SK-N-SH treated with all-trans-retinoic acid at 6 μM for 48 hours (cell line): ENCODE measurements at regions not wholly inside any gene's neighbourhood (a gene's known extent, or its start where the extent isn't known, plus 50 kb on each side); places are given as distances from the start of the nearest gene placed in this dataset.
"Not testable (repeated sequence)": the region's sequence is repeated elsewhere in the genome, so short reads cannot be mapped to it uniquely, and the experiment has no call there.

Experiments used
- ATAC-seq: fragments of 200-7000 bp; cut with Tn5 transposase; 3 replicates; pipeline ENCODE4 v1.9.1; 2020; ENCODE audit warnings: mild to moderate bottlenecking, moderate library complexity
- ARNTL ChIP-seq: fragments of 450-650 bp; formaldehyde crosslinking; IDR thresholded peaks from 2 replicates; pipeline ENCODE4 v1.5.0; 2020; ENCODE audit warnings: low read depth, mild to moderate bottlenecking, moderate library complexity, borderline replicate concordance
- BACH2 ChIP-seq: fragments of 250-450 bp; sonication (Bioruptor Pico); IDR thresholded peaks from 2 replicates; pipeline ENCODE4 v1.9.0; 2021; ENCODE audit warnings: mild to moderate bottlenecking, borderline replicate concordance
- CREB5 ChIP-seq: fragments of 250-450 bp; sonication (Bioruptor Pico); IDR thresholded peaks from 2 replicates; pipeline ENCODE4 v1.5.1; 2020; ENCODE audit warnings: low read depth, mild to moderate bottlenecking, moderate library complexity
- CSDC2 ChIP-seq: fragments of 250-450 bp; sonication (Bioruptor Pico); IDR thresholded peaks from 2 replicates; pipeline ENCODE4 v1.5.0; 2020; ENCODE audit warnings: mild to moderate bottlenecking, moderate library complexity
- GLIS3 ChIP-seq: fragments of 250-450 bp; sonication (Bioruptor Pico); IDR thresholded peaks from 2 replicates; pipeline ENCODE4 v1.5.0; 2020; ENCODE audit warnings: mild to moderate bottlenecking, moderate library complexity
- OSR1 ChIP-seq: fragments of 250-450 bp; sonication (Bioruptor Pico); IDR thresholded peaks from 2 replicates; pipeline ENCODE4 v1.8.0; 2022; ENCODE audit warnings: moderate library complexity, mild to moderate bottlenecking, inconsistent platforms
- POU6F1 ChIP-seq: fragments of 250-450 bp; sonication (Bioruptor Pico); IDR thresholded peaks from 2 replicates; pipeline ENCODE4 v1.8.0; 2021; ENCODE audit warnings: low read depth, mild to moderate bottlenecking, moderate library complexity, borderline replicate concordance
- PPARA ChIP-seq: fragments of 250-450 bp; sonication (Bioruptor Pico); IDR thresholded peaks from 2 replicates; pipeline ENCODE4 v1.5.0; 2020; ENCODE audit warnings: mild to moderate bottlenecking, borderline replicate concordance
- RARB ChIP-seq: fragments of 250-450 bp; sonication (Bioruptor Pico); IDR thresholded peaks from 2 replicates; pipeline ENCODE4 v1.8.0; 2021; ENCODE audit warnings: mild to moderate bottlenecking, moderate library complexity
- SNAI2 ChIP-seq: fragments of 250-450 bp; sonication (Bioruptor Pico); IDR thresholded peaks from 2 replicates; pipeline ENCODE4 v1.5.0; 2020; ENCODE audit warnings: mild to moderate bottlenecking, moderate library complexity
- TCF4 ChIP-seq: fragments of 250-450 bp; sonication (Bioruptor Pico); IDR thresholded peaks from 2 replicates; pipeline ENCODE4 v1.8.0; 2021; ENCODE audit warnings: mild to moderate bottlenecking, moderate library complexity, borderline replicate concordance
- TOX ChIP-seq: fragments of 250-450 bp; sonication (Bioruptor Pico); IDR thresholded peaks from 2 replicates; pipeline ENCODE4 v1.8.0; 2021; ENCODE audit warnings: mild to moderate bottlenecking, moderate library complexity, borderline replicate concordance
- TSHZ2 ChIP-seq: fragments of 250-450 bp; sonication (Bioruptor Pico); IDR thresholded peaks from 2 replicates; pipeline ENCODE4 v1.5.0; 2020; ENCODE audit warnings: mild to moderate bottlenecking, moderate library complexity
- ZC3H10 ChIP-seq: fragments of 250-450 bp; sonication (Bioruptor Pico); IDR thresholded peaks from 2 replicates; pipeline ENCODE4 v1.5.1; 2021; ENCODE audit warnings: mild to moderate bottlenecking, moderate library complexity
- ZFP3 ChIP-seq: fragments of 250-450 bp; sonication (Bioruptor Pico); IDR thresholded peaks from 2 replicates; pipeline ENCODE4 v1.5.0; 2020; ENCODE audit warnings: mild to moderate bottlenecking, moderate library complexity
- ZNF565 ChIP-seq: fragments of 450-650 bp; formaldehyde crosslinking; conservative IDR thresholded peaks from 2 replicates; pipeline ENCODE4 v1.5.0; 2020; ENCODE audit warnings: low read depth, mild to moderate bottlenecking, moderate library complexity
- ZNF70 ChIP-seq: fragments of 450-650 bp; formaldehyde crosslinking; IDR thresholded peaks from 2 replicates; pipeline ENCODE4 v1.5.0; 2020; ENCODE audit warnings: mild to moderate bottlenecking, moderate library complexity
- ZNF8 ChIP-seq: fragments of 450-650 bp; formaldehyde crosslinking; IDR thresholded peaks from 2 replicates; pipeline ENCODE4 v1.5.0; 2020; ENCODE audit warnings: mild to moderate bottlenecking, moderate library complexity

- TF ChIP-seq ZNF8 (CRISPR knock-in tag) (no peak), SNAI2 (CRISPR knock-in tag) (no peak), POU6F1 (no peak), ARNTL (CRISPR knock-in tag) (no peak), GLIS3 (CRISPR knock-in tag) (no peak), OSR1 (CRISPR knock-in tag) (no peak), RARB (no peak)
- TF ChIP-seq, all 23 proteins: peak for 0
- ATAC-seq = no peak
Measured at GRCh38 chr4:38298868-38299713, 338.9 kb downstream of the PTTG2 start.

GRCh38 chr4:38302910-38303309 is 342.7 kb downstream of the PTTG2 start:
- TF ChIP-seq CSDC2 (CRISPR knock-in tag) (no peak), TOX (CRISPR knock-in tag) (no peak), ZNF70 (no peak), ZNF565 (CRISPR knock-in tag) (no peak), GLIS3 (CRISPR knock-in tag) (no peak), BACH2 (CRISPR knock-in tag) (no peak)
- TF ChIP-seq, all 23 proteins: peak for 0
- no peak for ATAC-seq

GRCh38 chr4:38304460-38304859 is 344.3 kb downstream of the PTTG2 start:
- ATAC-seq = not testable (repeated sequence)

- TF ChIP-seq TSHZ2 (CRISPR knock-in tag) = no peak
- TF ChIP-seq PPARA (CRISPR knock-in tag) = no peak
- TF ChIP-seq OSR1 (CRISPR knock-in tag) = no peak
- TF ChIP-seq CSDC2 (CRISPR knock-in tag) = no peak
- no peak for TF ChIP-seq ZC3H10 (CRISPR knock-in tag)
- no peak for TF ChIP-seq ZFP3 (CRISPR knock-in tag)
- TF ChIP-seq RARB = no peak
- no peak for TF ChIP-seq CREB5
- no peak for TF ChIP-seq ZNF8 (CRISPR knock-in tag)
- no peak for TF ChIP-seq TCF4 (CRISPR knock-in tag)
- TF ChIP-seq POU6F1 = no peak
- TF ChIP-seq GLIS3 (CRISPR knock-in tag) = no peak
- TF ChIP-seq ZNF70 = no peak
- ATAC-seq = no peak
Measured at GRCh38 chr4:38306482-38307071, 346.4 kb downstream of the PTTG2 start.
